Glomerular endothelial cell (primary cell): ENCODE measurements at regions not wholly inside any gene's neighbourhood (a gene's known extent, or its start where the extent isn't known, plus 50 kb on each side); places are given as distances from the start of the nearest gene placed in this dataset.

Experiments
- DNase-seq: peaks from one replicate; pipeline ENCODE4 v3.0.0-alpha.2; 2011; ENCODE audit warnings: low read depth, low spot score; ENCODE audit errors: extremely low read depth

GRCh38 chr10:30793093-30793492 lies 163.5 kb upstream of the LYZL2 start:
- no peak for DNase-seq

- DNase-seq, result no peak
Observed at GRCh38 chr10:30792025-30792424, 162.5 kb upstream of the LYZL2 start.

GRCh38 chr10:30791197-30791611 lies 161.7 kb upstream of the LYZL2 start:
- DNase-seq, result no peak

- no peak for DNase-seq
Observed at GRCh38 chr10:30789806-30790205, 160.3 kb upstream of the LYZL2 start.

- DNase-seq, result peak; percentile 64
Observed at GRCh38 chr10:30788307-30788706, 158.8 kb upstream of the LYZL2 start.

GRCh38 chr10:30786906-30787305 lies 157.4 kb upstream of the LYZL2 start:
- DNase-seq, result no peak

GRCh38 chr10:30786131-30786530 lies 156.6 kb upstream of the LYZL2 start:
- DNase-seq, result no peak

- DNase-seq, result no peak
Observed at GRCh38 chr10:30784897-30785605, 155.5 kb upstream of the LYZL2 start.

- no peak for DNase-seq
Observed at GRCh38 chr10:30784524-30784896, 155.0 kb upstream of the LYZL2 start.

- DNase-seq, result peak; percentile 73
Observed at GRCh38 chr10:30783939-30784501, 154.5 kb upstream of the LYZL2 start.

- no peak for DNase-seq
Observed at GRCh38 chr10:30782537-30783461, 153.2 kb upstream of the LYZL2 start.

GRCh38 chr10:30782157-30782536 lies 152.6 kb upstream of the LYZL2 start:
- no peak for DNase-seq

- DNase-seq, result no peak
Observed at GRCh38 chr10:30781670-30782121, 152.1 kb upstream of the LYZL2 start.

GRCh38 chr10:30778769-30779168 lies 149.2 kb upstream of the LYZL2 start:
- DNase-seq, result no peak

- DNase-seq, result no peak
Observed at GRCh38 chr10:30775779-30776591, 146.4 kb upstream of the LYZL2 start.

GRCh38 chr10:30774261-30774660 lies 144.7 kb upstream of the LYZL2 start:
- no peak for DNase-seq

- DNase-seq, result no peak
Observed at GRCh38 chr10:30773501-30773900, 143.9 kb upstream of the LYZL2 start.

- DNase-seq, result no peak
Observed at GRCh38 chr10:30770816-30771215, 141.3 kb upstream of the LYZL2 start.

GRCh38 chr10:30770229-30770628 lies 140.7 kb upstream of the LYZL2 start:
- no peak for DNase-seq

- DNase-seq, result no peak
Observed at GRCh38 chr10:30769361-30769760, 139.8 kb upstream of the LYZL2 start.

- no peak for DNase-seq
Observed at GRCh38 chr10:30765616-30766015, 136.1 kb upstream of the LYZL2 start.
